NB4 (cell line): ENCODE measurements at regions not wholly inside any gene's neighbourhood (a gene's known extent, or its start where the extent isn't known, plus 50 kb on each side); places are given as distances from the start of the nearest gene placed in this dataset.

Experiments
- MYC ChIP-seq: IDR thresholded peaks from 2 replicates; pipeline ENCODE4 v1.6.1; 2011; ENCODE audit warnings: low read depth, low read length
- POLR2A ChIP-seq: IDR thresholded peaks from 2 replicates; pipeline ENCODE4 v1.6.1; 2011; ENCODE audit warnings: mild to moderate bottlenecking; ENCODE audit not compliant: insufficient read length; ENCODE audit errors: extremely low read depth
- TF ChIP-seq, protein P1 (sequence below): IDR thresholded peaks from 2 replicates; pipeline ENCODE4 v1.6.1; 2011; ENCODE audit warnings: low read depth, low read length
- TF ChIP-seq, protein P2 (sequence below): IDR thresholded peaks from one replicate; pipeline ENCODE4 v1.5.1; 2012; ENCODE audit warnings: low read depth, low read length

DNA sequence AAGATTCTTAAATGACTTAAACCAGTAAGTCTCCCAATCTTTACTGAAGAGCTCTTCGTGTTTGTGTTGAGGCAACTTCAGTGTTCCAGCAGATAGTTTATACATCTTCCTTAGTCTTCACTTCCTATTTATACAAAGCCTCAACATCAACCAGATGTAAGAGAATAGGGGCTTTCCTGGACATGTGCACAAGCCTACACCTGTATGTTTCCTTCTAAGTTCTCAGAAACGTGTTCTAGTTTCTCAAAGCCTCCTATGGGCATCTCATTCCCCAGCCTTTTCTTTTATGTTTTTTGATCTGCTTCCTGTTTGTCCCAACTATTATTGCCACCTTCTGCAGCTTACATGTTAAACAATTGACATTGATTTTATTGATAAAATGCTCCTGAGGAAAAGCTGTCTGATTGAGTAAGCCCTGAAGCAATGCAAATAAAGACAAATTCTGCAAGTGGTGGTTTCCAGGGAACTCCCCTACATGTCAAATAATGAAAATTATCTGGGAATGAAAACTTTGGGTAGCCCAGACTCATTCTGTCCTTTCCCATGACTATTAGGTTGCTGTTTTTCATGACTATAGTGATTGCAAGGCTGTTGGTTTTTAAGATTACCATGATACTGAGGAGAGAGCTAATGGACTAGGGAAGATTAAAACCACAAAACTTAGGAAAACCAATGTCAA, 663.3 kb upstream of the ACVR2A start:
- TF ChIP-seq, protein P1, sequence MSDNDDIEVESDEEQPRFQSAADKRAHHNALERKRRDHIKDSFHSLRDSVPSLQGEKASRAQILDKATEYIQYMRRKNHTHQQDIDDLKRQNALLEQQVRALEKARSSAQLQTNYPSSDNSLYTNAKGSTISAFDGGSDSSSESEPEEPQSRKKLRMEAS, result no peak
- TF ChIP-seq, protein P2, sequence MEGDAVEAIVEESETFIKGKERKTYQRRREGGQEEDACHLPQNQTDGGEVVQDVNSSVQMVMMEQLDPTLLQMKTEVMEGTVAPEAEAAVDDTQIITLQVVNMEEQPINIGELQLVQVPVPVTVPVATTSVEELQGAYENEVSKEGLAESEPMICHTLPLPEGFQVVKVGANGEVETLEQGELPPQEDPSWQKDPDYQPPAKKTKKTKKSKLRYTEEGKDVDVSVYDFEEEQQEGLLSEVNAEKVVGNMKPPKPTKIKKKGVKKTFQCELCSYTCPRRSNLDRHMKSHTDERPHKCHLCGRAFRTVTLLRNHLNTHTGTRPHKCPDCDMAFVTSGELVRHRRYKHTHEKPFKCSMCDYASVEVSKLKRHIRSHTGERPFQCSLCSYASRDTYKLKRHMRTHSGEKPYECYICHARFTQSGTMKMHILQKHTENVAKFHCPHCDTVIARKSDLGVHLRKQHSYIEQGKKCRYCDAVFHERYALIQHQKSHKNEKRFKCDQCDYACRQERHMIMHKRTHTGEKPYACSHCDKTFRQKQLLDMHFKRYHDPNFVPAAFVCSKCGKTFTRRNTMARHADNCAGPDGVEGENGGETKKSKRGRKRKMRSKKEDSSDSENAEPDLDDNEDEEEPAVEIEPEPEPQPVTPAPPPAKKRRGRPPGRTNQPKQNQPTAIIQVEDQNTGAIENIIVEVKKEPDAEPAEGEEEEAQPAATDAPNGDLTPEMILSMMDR, result no peak
- TF ChIP-seq POLR2A (no peak), MYC (no peak)
